GM12878 (cell line): ENCODE measurements at regions not wholly inside any gene's neighbourhood (a gene's known extent, or its start where the extent isn't known, plus 50 kb on each side); places are given as distances from the start of the nearest gene placed in this dataset.

Source experiments
- ASH2L ChIP-seq: fragments of 300-600, 200-600 bp; sonication (generic); IDR thresholded peaks from 2 replicates; pipeline ENCODE4 v1.6.1; 2017; ENCODE audit warnings: low read depth, mild to moderate bottlenecking, borderline replicate concordance
- BRCA1 ChIP-seq: IDR thresholded peaks from 2 replicates; pipeline ENCODE4 v1.6.1; 2011; ENCODE audit warnings: low read depth, low read length, improper control_type of control experiment
- CREB1 ChIP-seq: IDR thresholded peaks from 2 replicates; pipeline ENCODE4 v1.6.1; 2012; ENCODE audit warnings: low read depth, mild to moderate bottlenecking, inconsistent platforms
- FOXM1 ChIP-seq: IDR thresholded peaks from 2 replicates; pipeline ENCODE4 v1.6.1; 2012; ENCODE audit warnings: low read depth, mild to moderate bottlenecking, inconsistent platforms, low read length, moderate library complexity
- GABPA ChIP-seq: IDR thresholded peaks from 2 replicates; pipeline ENCODE4 v1.6.1; 2014; ENCODE audit warnings: antibody characterized with exemption, low read depth, mild to moderate bottlenecking, inconsistent platforms
- SIN3A ChIP-seq: IDR thresholded peaks from 2 replicates; pipeline ENCODE4 v1.6.1; 2012; ENCODE audit warnings: low read depth, low read length, improper control_type of control experiment
- SMAD1 ChIP-seq: fragments of 450-650 bp; IDR thresholded peaks from 2 replicates; pipeline ENCODE4 v1.6.1; 2018; ENCODE audit warnings: mild to moderate bottlenecking, low read depth; ENCODE audit not compliant: partially characterized antibody
- TF ChIP-seq, protein P1 (sequence below), 3 experiments: IDR thresholded peaks in 2 of 3; conservative IDR thresholded peaks in 1 of 3; 2 replicates each; pipeline ENCODE4 v1.5.1; 2011; ENCODE audit warnings: low read depth in 3 of 3, low read length in 3 of 3, mild to moderate bottlenecking in 3 of 3, control low read depth in 2 of 3, moderate library complexity in 2 of 3, inconsistent platforms in 1 of 3, mixed read lengths in 1 of 3; ENCODE audit not compliant: control insufficient read depth in 2 of 3, insufficient read depth in 1 of 3; ENCODE audit errors: extremely low read depth in 1 of 3
- TF ChIP-seq, protein P2 (sequence below): fragments of 450-650 bp; IDR thresholded peaks from 2 replicates; pipeline ENCODE4 v1.6.1; 2016; ENCODE audit warnings: mild to moderate bottlenecking

GRCh38 chr9:26413611-26414010, 479.0 kb downstream of the CAAP1 start:
- TF ChIP-seq, protein P1, sequence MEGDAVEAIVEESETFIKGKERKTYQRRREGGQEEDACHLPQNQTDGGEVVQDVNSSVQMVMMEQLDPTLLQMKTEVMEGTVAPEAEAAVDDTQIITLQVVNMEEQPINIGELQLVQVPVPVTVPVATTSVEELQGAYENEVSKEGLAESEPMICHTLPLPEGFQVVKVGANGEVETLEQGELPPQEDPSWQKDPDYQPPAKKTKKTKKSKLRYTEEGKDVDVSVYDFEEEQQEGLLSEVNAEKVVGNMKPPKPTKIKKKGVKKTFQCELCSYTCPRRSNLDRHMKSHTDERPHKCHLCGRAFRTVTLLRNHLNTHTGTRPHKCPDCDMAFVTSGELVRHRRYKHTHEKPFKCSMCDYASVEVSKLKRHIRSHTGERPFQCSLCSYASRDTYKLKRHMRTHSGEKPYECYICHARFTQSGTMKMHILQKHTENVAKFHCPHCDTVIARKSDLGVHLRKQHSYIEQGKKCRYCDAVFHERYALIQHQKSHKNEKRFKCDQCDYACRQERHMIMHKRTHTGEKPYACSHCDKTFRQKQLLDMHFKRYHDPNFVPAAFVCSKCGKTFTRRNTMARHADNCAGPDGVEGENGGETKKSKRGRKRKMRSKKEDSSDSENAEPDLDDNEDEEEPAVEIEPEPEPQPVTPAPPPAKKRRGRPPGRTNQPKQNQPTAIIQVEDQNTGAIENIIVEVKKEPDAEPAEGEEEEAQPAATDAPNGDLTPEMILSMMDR (IDR thresholded peaks at IDR 0.05 in 2 of 3, conservative IDR thresholded peaks at IDR 0.05 in 1 of 3; ENCODE audit: control insufficient read depth in 2 of 3, extremely low read depth in 1 of 3, insufficient read depth in 1 of 3, low read depth in 3 of 3, low read length in 3 of 3): no peak
- TF ChIP-seq SMAD1 (no peak), BRCA1 (no peak), GABPA (no peak), FOXM1 (no peak), CREB1 (no peak), ASH2L (no peak), SIN3A (no peak)
- TF ChIP-seq, protein P2, sequence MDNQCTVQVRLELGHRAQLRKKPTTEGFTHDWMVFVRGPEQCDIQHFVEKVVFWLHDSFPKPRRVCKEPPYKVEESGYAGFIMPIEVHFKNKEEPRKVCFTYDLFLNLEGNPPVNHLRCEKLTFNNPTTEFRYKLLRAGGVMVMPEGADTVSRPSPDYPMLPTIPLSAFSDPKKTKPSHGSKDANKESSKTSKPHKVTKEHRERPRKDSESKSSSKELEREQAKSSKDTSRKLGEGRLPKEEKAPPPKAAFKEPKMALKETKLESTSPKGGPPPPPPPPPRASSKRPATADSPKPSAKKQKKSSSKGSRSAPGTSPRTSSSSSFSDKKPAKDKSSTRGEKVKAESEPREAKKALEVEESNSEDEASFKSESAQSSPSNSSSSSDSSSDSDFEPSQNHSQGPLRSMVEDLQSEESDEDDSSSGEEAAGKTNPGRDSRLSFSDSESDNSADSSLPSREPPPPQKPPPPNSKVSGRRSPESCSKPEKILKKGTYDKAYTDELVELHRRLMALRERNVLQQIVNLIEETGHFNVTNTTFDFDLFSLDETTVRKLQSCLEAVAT: no peak
